ENCODE measurements at regions not wholly inside any gene's neighbourhood (a gene's known extent, or its start where the extent isn't known, plus 50 kb on each side); places are given as distances from the start of the nearest gene placed in this dataset.

- TF ChIP-seq CTCF (IDR thresholded peaks at IDR 0.05; ENCODE audit: unreplicated experiment) = no peak
- Mint-ChIP-seq H3K27ac (ENCODE audit: unreplicated experiment) (no peak overlapping the region), H3K36me3 (ENCODE audit: insufficient read depth, unreplicated experiment) (no peaks in the 10 kb centered on the region), H3K4me3 (ENCODE audit: low read depth, unreplicated experiment) (no peak overlapping the region), H3K4me1 (ENCODE audit: low read depth, unreplicated experiment) (no peaks in the 10 kb centered on the region), H3K27me3 (ENCODE audit: unreplicated experiment) (no peaks in the 10 kb centered on the region), H3K9me3 (ENCODE audit: low read depth, unreplicated experiment) (peaks cover 5% of the 10 kb centered on the region)
- intact Hi-C loops (cut with micrococcal nuclease; ENCODE audit: unreplicated experiment) = no loop called here
- no TSS peak for BruUV-seq (replicated peaks)
- DNase-seq = no peak
- CTCF ChIA-PET = no interaction called here
Observed at GRCh38 chr5:105131045-105131444, 1568.5 kb upstream of the NUDT12 start.

DNA sequence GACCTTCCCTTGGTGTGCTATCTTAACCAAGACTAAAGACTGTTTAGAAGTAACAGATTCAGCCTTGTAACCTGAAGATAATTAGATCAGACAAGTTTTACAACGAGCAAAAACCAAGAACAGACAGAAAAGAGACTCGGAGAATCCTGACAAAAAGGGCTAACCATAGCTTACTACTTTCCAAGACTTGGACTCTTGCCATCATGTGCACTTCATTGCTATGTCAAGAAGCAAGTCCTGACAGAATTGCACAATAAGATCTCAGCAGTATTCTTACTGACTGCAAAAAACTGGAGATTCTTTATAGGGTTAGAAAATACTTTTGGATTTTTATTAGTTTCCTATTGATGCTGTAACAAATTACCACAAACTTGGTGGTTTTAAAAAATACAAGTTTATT, 1539.0 kb upstream of the NUDT12 start:
- BruUV-seq (replicated peaks) = no TSS peak
- Mint-ChIP-seq H3K9me3 (ENCODE audit: low read depth, unreplicated experiment) (no peaks in the 10 kb centered on the region), H3K27me3 (ENCODE audit: unreplicated experiment) (no peaks in the 10 kb centered on the region), H3K27ac (ENCODE audit: unreplicated experiment) (no peak overlapping the region), H3K4me3 (ENCODE audit: low read depth, unreplicated experiment) (no peak overlapping the region), H3K4me1 (ENCODE audit: low read depth, unreplicated experiment) (peaks cover 9% of the 10 kb centered on the region), H3K36me3 (ENCODE audit: insufficient read depth, unreplicated experiment) (no peaks in the 10 kb centered on the region)
- CTCF ChIA-PET = no interaction called here
- intact Hi-C loops (cut with micrococcal nuclease; ENCODE audit: unreplicated experiment) = no loop called here
- no peak for TF ChIP-seq CTCF (IDR thresholded peaks at IDR 0.05; ENCODE audit: unreplicated experiment)
- DNase-seq = no peak

DNA sequence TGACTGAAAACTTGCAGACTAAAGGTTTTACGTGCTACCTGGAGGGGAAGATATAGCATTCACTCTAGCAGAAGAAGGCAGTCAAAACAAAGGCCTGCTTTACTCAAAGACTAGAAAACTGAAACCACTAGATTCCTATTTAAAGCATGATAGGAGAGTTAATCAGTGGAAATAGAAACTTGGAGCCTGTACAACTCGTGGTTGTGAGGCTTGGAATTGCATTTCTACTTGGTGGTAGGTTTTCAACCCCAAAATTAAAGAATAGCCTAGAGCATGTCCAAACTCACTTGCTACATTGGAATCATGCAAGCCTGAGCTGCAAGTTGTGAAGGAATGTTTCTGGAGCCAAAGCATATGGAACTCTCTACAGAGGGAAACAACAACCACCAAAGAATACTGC, 1526.4 kb upstream of the NUDT12 start:
- no peaks in the 10 kb centered on the region for H3K27me3 Mint-ChIP-seq (ENCODE audit: unreplicated experiment)

GRCh38 chr5:105088102-105088501, 1525.5 kb upstream of the NUDT12 start:
- DNase-seq = no peak
- BruUV-seq (replicated peaks) = no TSS peak
- H3K4me1 Mint-ChIP-seq (ENCODE audit: low read depth, unreplicated experiment) = peaks cover 7% of the 10 kb centered on the region
- H3K4me3 Mint-ChIP-seq (ENCODE audit: low read depth, unreplicated experiment) = no peak overlapping the region
- H3K27ac Mint-ChIP-seq (ENCODE audit: unreplicated experiment) = no peak overlapping the region
- peaks cover 13% of the 10 kb centered on the region for H3K9me3 Mint-ChIP-seq (ENCODE audit: low read depth, unreplicated experiment)
- CTCF ChIA-PET = no interaction called here
- H3K27me3 Mint-ChIP-seq (ENCODE audit: unreplicated experiment) = no peaks in the 10 kb centered on the region
- no peaks in the 10 kb centered on the region for H3K36me3 Mint-ChIP-seq (ENCODE audit: insufficient read depth, unreplicated experiment)
- intact Hi-C loops (cut with micrococcal nuclease; ENCODE audit: unreplicated experiment) = no loop called here
- no peak for TF ChIP-seq CTCF (IDR thresholded peaks at IDR 0.05; ENCODE audit: unreplicated experiment)

More for the DNA sequence above, 1526.4 kb upstream of the NUDT12 start:
- intact Hi-C loops (cut with micrococcal nuclease; ENCODE audit: unreplicated experiment) = no loop called here
- H3K4me3 Mint-ChIP-seq (ENCODE audit: low read depth, unreplicated experiment) = no peak overlapping the region
- DNase-seq = no peak
- no TSS peak for BruUV-seq (replicated peaks)
- CTCF ChIA-PET = no interaction called here
- H3K36me3 Mint-ChIP-seq (ENCODE audit: insufficient read depth, unreplicated experiment) = no peaks in the 10 kb centered on the region
- TF ChIP-seq CTCF (IDR thresholded peaks at IDR 0.05; ENCODE audit: unreplicated experiment) = no peak
- H3K9me3 Mint-ChIP-seq (ENCODE audit: low read depth, unreplicated experiment) = peaks cover 18% of the 10 kb centered on the region
- H3K27ac Mint-ChIP-seq (ENCODE audit: unreplicated experiment) = no peak overlapping the region
- peaks cover 7% of the 10 kb centered on the region for H3K4me1 Mint-ChIP-seq (ENCODE audit: low read depth, unreplicated experiment)

DNA sequence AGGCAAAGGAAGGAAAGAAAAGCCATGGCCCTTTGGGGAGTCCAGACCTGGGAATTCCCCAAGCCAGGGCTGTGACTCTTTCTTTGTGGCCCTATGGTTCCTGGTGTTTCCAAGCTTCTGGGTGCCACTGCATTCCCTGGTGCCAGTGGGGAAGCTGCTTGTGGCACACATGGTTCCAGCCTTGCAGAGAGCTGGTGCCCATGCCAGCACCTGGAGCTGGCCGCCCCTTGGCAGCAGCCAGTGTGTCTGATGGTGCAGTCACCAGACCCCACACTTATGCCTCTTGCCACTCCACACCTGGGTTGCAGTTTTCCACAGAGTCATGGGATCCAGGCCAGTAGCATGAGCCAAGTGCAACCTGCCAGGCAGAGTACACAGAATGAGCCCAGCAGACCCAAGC, 1495.3 kb upstream of the NUDT12 start:
- DNase-seq = peak; percentile 8
- CTCF ChIA-PET = no interaction called here
- Mint-ChIP-seq H3K4me3 (ENCODE audit: low read depth, unreplicated experiment) (no peak overlapping the region), H3K4me1 (ENCODE audit: low read depth, unreplicated experiment) (peaks cover 7% of the 10 kb centered on the region), H3K27ac (ENCODE audit: unreplicated experiment) (no peak overlapping the region), H3K9me3 (ENCODE audit: low read depth, unreplicated experiment) (peaks cover 4% of the 10 kb centered on the region), H3K27me3 (ENCODE audit: unreplicated experiment) (no peaks in the 10 kb centered on the region), H3K36me3 (ENCODE audit: insufficient read depth, unreplicated experiment) (no peaks in the 10 kb centered on the region)
- BruUV-seq (replicated peaks) = no TSS peak
- TF ChIP-seq CTCF (IDR thresholded peaks at IDR 0.05; ENCODE audit: unreplicated experiment) = no peak
- intact Hi-C loops (cut with micrococcal nuclease; ENCODE audit: unreplicated experiment) = no loop called here

Measured in Calu3 (cell line).